VCaP (cell line): ENCODE measurements at regions not wholly inside any gene's neighbourhood (a gene's known extent, or its start where the extent isn't known, plus 50 kb on each side); places are given as distances from the start of the nearest gene placed in this dataset.

ENCODE experiments used
- H3K27ac ChIP-seq: fragments of 450-650 bp; 2 replicates; pipeline ENCODE4 v1.5.1; 2017
- CTCF ChIP-seq: fragments of 450-650 bp; conservative IDR thresholded peaks from 2 replicates; pipeline ENCODE4 v1.5.1; 2017; ENCODE audit warnings: mild to moderate bottlenecking, moderate library complexity

GRCh38 chr17:55852734-55853133 lies 101.9 kb downstream of the PCTP start:
- no peak overlapping the region for H3K27ac ChIP-seq
- no peak for TF ChIP-seq CTCF

GRCh38 chr17:55859301-55859795 lies 108.5 kb downstream of the PCTP start:
- no peak for TF ChIP-seq CTCF
- no peak overlapping the region for H3K27ac ChIP-seq

GRCh38 chr17:55865072-55865762 lies 114.4 kb downstream of the PCTP start:
- no peak for TF ChIP-seq CTCF
- H3K27ac ChIP-seq = no peak overlapping the region

GRCh38 chr17:55870044-55870443 lies 119.2 kb downstream of the PCTP start:
- no peak overlapping the region for H3K27ac ChIP-seq
- TF ChIP-seq CTCF = no peak

GRCh38 chr17:55872374-55872773 lies 121.5 kb downstream of the PCTP start:
- TF ChIP-seq CTCF = no peak
- H3K27ac ChIP-seq = no peak overlapping the region

- no peak overlapping the region for H3K27ac ChIP-seq
- TF ChIP-seq CTCF = no peak
These were observed 122.3 kb downstream of the PCTP start for GRCh38 chr17:55873017-55873758.

- no peak; the same call in 1 of the 2 replicates for TF ChIP-seq CTCF
- H3K27ac ChIP-seq = no peak overlapping the region
These were observed 132.3 kb downstream of the PCTP start for GRCh38 chr17:55883149-55883548.
